ENCODE measurements at regions not wholly inside any gene's neighbourhood (a gene's known extent, or its start where the extent isn't known, plus 50 kb on each side); places are given as distances from the start of the nearest gene placed in this dataset.

- no peak for TF ChIP-seq CTCF (IDR thresholded peaks at IDR 0.05)
- TF ChIP-seq POLR2A (IDR thresholded peaks at IDR 0.05), result no peak
Observed at GRCh38 chr10:131677671-131678070, 223.1 kb upstream of the PPP2R2D start.
